Spleen (tissue), 11 donors: ENCODE measurements at regions not wholly inside any gene's neighbourhood (a gene's known extent, or its start where the extent isn't known, plus 50 kb on each side); places are given as distances from the start of the nearest gene placed in this dataset.

Source experiments
- DNase-seq: peaks from one replicate; pipeline ENCODE4 v3.0.0-alpha.2; 2020
- H3K27ac ChIP-seq, 8 donors: fragments of 200-600 bp; sonication (generic) in 7 of 8; 1 replicate in 4 of 8; 2 replicates in 4 of 8; pipeline versions ENCODE4 v1.5.0 to v1.8.0; 2016 to 2021; ENCODE audit warnings: inconsistent platforms in 4 of 8, mild to moderate bottlenecking in 4 of 8, moderate library complexity in 1 of 8
- H3K27me3 ChIP-seq, 7 donors: fragments of 200-600 bp; sonication (generic) in 6 of 7; replicated peaks in 1 of 7; 1 replicate in 4 of 7; 2 replicates in 3 of 7; pipeline versions ENCODE4 v1.5.0 to v1.8.0; 2016 to 2021; ENCODE audit warnings: inconsistent platforms in 3 of 7, mild to moderate bottlenecking in 1 of 7
- H3K36me3 ChIP-seq, 6 donors: fragments of 200-600 bp; sonication (generic) in 5 of 6; 1 replicate in 4 of 6; 2 replicates in 2 of 6; pipeline versions ENCODE4 v1.5.0 to v1.8.0; 2016 to 2021; ENCODE audit warnings: inconsistent platforms in 2 of 6
- H3K4me1 ChIP-seq, 6 donors: fragments of 200-600 bp; sonication (generic) in 5 of 6; 1 replicate in 3 of 6; 2 replicates in 3 of 6; pipeline versions ENCODE4 v1.5.0 to v1.8.0; 2016 to 2021; ENCODE audit warnings: inconsistent platforms in 3 of 6
- H3K4me3 ChIP-seq, 8 donors: fragments of 200-600 bp; sonication (generic) in 7 of 8; 1 replicate in 4 of 8; 2 replicates in 4 of 8; pipeline versions ENCODE4 v1.5.0 to v1.8.0; 2016 to 2021; ENCODE audit warnings: inconsistent platforms in 4 of 8, mild to moderate bottlenecking in 4 of 8, moderate library complexity in 2 of 8
- H3K9me3 ChIP-seq, 8 donors: fragments of 200-600 bp; sonication (generic) in 7 of 8; 1 replicate in 4 of 8; 2 replicates in 4 of 8; pipeline versions ENCODE4 v1.5.0 to v1.8.0; 2016 to 2021; ENCODE audit warnings: inconsistent platforms in 4 of 8
- POLR2A ChIP-seq, 3 donors: fragments of 450-650 bp; IDR thresholded peaks; one replicate each; pipeline ENCODE4 v1.5.1; 2017; ENCODE audit warnings: antibody characterized with exemption in 3 of 3, mild to moderate bottlenecking in 1 of 3
- POLR2AphosphoS5 ChIP-seq, 3 donors: sonication (generic); formaldehyde crosslinking; IDR thresholded peaks; one replicate each; pipeline ENCODE4 v1.5.1; 2017; ENCODE audit warnings: antibody characterized with exemption in 3 of 3
- WGBS, 5 donors: extraction: QIAGEN DNeasy Blood & Tissue Kit in 3 of 5; methylation state at CpG; one replicate each; pipeline versions ENCODE4 v1.1.5 to v1.1.7; 2013 to 2018; 5-methylcytosine and 5-hydroxymethylcytosine counted together
- intact Hi-C: fragments of 100-400 bp; cut with DNase I; formaldehyde crosslinking; loops from one replicate; pipeline ENCODE4 v1.15.0; 2023; ENCODE audit warnings: low total_unique reads
- TF ChIP-seq, protein P1 (sequence below), 11 experiments: fragments of 200-600 bp in 7 of 11; fragments of 450-650 bp in 4 of 11; sonication (generic) in 4 of 11; IDR thresholded peaks in 8 of 11; conservative IDR thresholded peaks in 3 of 11; 1 replicate in 7 of 11; 2 replicates in 4 of 11; pipeline versions ENCODE4 v1.4.0 to v1.8.0; 2016 to 2021; ENCODE audit warnings: antibody characterized with exemption in 11 of 11, inconsistent platforms in 4 of 11, mild to moderate bottlenecking in 1 of 11
- donor health status: healthy with polysubstance abuse.
- donor health status: DM: no; HTN: no; CAD: no; lungs with moderate emphysema.
- donor health status: DM: no; HTN: no; CAD: no.
- donor health status: Bipolar disorder and iron deficiency.
- donor health status: healthy.
- donor health status: DM: no; HTN: no; CAD: no.
- donor health status: DM: yes; HTN: yes; CAD: no.

DNA sequence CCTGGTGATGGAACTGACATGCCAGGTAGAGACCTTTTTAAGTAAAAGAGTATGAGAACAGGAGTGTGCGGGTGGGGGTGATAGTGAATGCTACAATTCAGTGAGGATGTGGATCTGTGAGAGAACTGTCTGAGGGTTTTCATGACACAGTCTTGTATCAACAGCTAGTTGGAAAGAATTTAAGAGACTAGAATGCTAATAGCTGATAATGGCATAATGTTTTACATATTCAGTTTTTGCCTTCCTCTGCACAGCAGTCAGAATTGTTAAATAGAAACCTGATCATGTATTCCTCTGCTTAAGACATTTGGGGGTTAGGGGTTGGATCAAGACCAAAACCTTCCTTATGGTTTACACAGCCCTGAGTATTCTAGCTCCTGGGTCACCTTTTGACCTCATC is 152.8 kb upstream of the ZRANB2 start:
- H3K27ac ChIP-seq: no peak overlapping the region
- no peaks in the 10 kb centered on the region for H3K27me3 ChIP-seq
- H3K4me1 ChIP-seq: no peaks in the 10 kb centered on the region
- WGBS, 5 donors: 74 to 100% (median 93%) methylated on average over 1 of the region's 1 CpG
- H3K9me3 ChIP-seq: no peaks in the 10 kb centered on the region
- TF ChIP-seq POLR2AphosphoS5 (IDR thresholded peaks at IDR 0.05): no peak
- TF ChIP-seq, protein P1, sequence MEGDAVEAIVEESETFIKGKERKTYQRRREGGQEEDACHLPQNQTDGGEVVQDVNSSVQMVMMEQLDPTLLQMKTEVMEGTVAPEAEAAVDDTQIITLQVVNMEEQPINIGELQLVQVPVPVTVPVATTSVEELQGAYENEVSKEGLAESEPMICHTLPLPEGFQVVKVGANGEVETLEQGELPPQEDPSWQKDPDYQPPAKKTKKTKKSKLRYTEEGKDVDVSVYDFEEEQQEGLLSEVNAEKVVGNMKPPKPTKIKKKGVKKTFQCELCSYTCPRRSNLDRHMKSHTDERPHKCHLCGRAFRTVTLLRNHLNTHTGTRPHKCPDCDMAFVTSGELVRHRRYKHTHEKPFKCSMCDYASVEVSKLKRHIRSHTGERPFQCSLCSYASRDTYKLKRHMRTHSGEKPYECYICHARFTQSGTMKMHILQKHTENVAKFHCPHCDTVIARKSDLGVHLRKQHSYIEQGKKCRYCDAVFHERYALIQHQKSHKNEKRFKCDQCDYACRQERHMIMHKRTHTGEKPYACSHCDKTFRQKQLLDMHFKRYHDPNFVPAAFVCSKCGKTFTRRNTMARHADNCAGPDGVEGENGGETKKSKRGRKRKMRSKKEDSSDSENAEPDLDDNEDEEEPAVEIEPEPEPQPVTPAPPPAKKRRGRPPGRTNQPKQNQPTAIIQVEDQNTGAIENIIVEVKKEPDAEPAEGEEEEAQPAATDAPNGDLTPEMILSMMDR (IDR thresholded peaks at IDR 0.05 in 8 of 11, conservative IDR thresholded peaks at IDR 0.05 in 3 of 11): no peak
- TF ChIP-seq POLR2A (IDR thresholded peaks at IDR 0.05): no peak
- no peak for DNase-seq
- H3K4me3 ChIP-seq: no peak overlapping the region
- no peaks in the 10 kb centered on the region for H3K36me3 ChIP-seq
- intact Hi-C loops: no loop called here

DNA sequence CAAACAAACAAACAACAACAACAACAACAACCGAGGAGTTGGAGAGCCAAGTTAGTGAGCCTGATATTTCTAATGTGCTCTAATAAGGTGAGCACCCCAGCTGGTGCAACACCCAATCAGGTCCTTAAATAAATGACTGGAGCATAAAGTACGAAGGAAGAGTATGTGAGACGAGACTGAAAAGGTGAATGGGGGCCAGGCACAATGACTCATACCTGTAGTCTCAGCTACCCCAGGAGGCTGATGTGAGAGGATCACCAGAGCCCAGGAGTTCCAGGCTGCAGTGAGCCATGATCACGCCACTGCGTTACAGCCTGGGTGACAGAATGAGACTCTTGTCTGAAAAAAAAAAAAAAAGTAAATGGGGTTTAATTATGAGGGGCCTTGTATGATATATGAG is 152.0 kb upstream of the ZRANB2 start:
- 75 to 94% (median 88%) methylated on average over 5 of the region's 5 CpGs for WGBS, 5 donors
- no peak overlapping the region for H3K27ac ChIP-seq
- no peak for TF ChIP-seq POLR2AphosphoS5 (IDR thresholded peaks at IDR 0.05)
- TF ChIP-seq, protein P1 (IDR thresholded peaks at IDR 0.05 in 8 of 11, conservative IDR thresholded peaks at IDR 0.05 in 3 of 11): no peak
- no peak for TF ChIP-seq POLR2A (IDR thresholded peaks at IDR 0.05)
- DNase-seq: no peak
- intact Hi-C loops: no loop called here
- H3K36me3 ChIP-seq: no peaks in the 10 kb centered on the region
- H3K9me3 ChIP-seq: no peaks in the 10 kb centered on the region
- no peaks in the 10 kb centered on the region for H3K4me1 ChIP-seq
- H3K27me3 ChIP-seq: no peaks in the 10 kb centered on the region
- no peak overlapping the region for H3K4me3 ChIP-seq

DNA sequence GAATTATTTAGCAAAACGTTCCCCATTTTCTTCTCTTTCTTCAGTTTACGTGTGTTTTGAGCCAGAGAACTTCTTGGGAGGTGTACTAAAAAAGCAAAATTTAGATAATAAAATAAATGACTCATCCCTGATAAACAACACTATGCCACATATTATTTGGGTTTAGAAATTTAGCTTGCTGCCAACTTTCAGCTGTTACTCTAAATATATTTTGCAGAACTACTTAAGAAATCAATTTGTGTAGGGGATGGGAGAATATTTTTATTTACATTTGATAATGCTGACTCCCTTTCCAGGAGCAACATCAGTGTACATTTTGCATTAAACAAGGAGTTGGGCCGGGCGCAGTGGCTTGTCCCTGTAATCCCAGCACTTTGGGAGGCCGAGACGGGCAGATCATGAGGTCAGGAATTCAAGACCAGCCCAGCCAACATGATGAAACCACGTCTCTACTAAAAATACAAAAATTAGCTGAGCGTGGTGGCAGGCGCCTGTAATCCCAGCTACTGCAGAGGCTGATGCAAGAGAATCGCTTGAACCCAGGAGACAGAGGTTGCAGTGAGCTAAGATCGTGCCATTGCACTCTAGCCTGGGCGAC is 151.4 kb upstream of the ZRANB2 start:
- Histone ChIP-seq H3K9me3 (no peaks in the 10 kb centered on the region), H3K4me1 (no peaks in the 10 kb centered on the region), H3K27ac (no peak overlapping the region), H3K27me3 (no peaks in the 10 kb centered on the region), H3K4me3 (no peak overlapping the region), H3K36me3 (no peaks in the 10 kb centered on the region)
- intact Hi-C loops: no loop called here
- WGBS, 5 donors: 80 to 91% (median 89%) methylated on average over 12 of the region's 12 CpGs
- TF ChIP-seq, protein P1 (IDR thresholded peaks at IDR 0.05 in 8 of 11, conservative IDR thresholded peaks at IDR 0.05 in 3 of 11): no peak
- TF ChIP-seq POLR2A (IDR thresholded peaks at IDR 0.05): no peak
- no peak for TF ChIP-seq POLR2AphosphoS5 (IDR thresholded peaks at IDR 0.05)
- no peak for DNase-seq

DNA sequence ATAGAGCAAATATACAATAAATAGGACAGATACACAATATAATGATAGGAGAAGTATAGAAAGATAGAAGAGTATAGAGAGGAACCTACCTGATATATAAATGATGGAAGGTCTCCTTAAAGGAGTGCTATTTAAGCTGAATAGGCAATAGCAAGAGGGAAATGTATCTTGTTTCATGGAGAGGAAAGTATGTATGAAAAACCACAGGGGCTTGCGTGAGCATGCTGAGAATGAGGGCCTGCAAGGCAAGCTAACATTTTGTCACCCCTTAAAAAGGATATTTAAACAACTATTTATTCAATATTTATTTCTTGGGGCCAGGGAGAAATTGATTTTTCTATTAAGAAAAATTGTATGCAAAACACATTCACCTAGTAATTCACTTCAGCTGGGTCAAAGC is 150.9 kb upstream of the ZRANB2 start:
- DNase-seq: no peak
- H3K27me3 ChIP-seq: no peaks in the 10 kb centered on the region
- no peak overlapping the region for H3K4me3 ChIP-seq
- H3K9me3 ChIP-seq: no peaks in the 10 kb centered on the region
- intact Hi-C loops: no loop called here
- 83 to 93% (median 90%) methylated on average over 1 of the region's 1 CpG for WGBS, 5 donors
- no peak overlapping the region for H3K27ac ChIP-seq
- no peak for TF ChIP-seq POLR2A (IDR thresholded peaks at IDR 0.05)
- no peak for TF ChIP-seq POLR2AphosphoS5 (IDR thresholded peaks at IDR 0.05)
- TF ChIP-seq, protein P1 (IDR thresholded peaks at IDR 0.05 in 8 of 11, conservative IDR thresholded peaks at IDR 0.05 in 3 of 11): no peak
- H3K4me1 ChIP-seq: no peaks in the 10 kb centered on the region
- H3K36me3 ChIP-seq: no peaks in the 10 kb centered on the region
